ENCODE measurements at regions not wholly inside any gene's neighbourhood (a gene's known extent, or its start where the extent isn't known, plus 50 kb on each side); places are given as distances from the start of the nearest gene placed in this dataset.

GRCh38 chr5:133905424-133905823 lies 63.0 kb downstream of the C5orf15 start:
- DNase-seq (ENCODE audit: low spot score), result no peak
- H3K4me3 Mint-ChIP-seq (ENCODE audit: unreplicated experiment), result no peak overlapping the region
- no peak for TF ChIP-seq CTCF (IDR thresholded peaks at IDR 0.05; ENCODE audit: unreplicated experiment)
- H3K27me3 Mint-ChIP-seq (ENCODE audit: unreplicated experiment), result peaks cover 10% of the 10 kb centered on the region
- H3K36me3 Mint-ChIP-seq (ENCODE audit: low read depth, unreplicated experiment), result no peaks in the 10 kb centered on the region
- no peaks in the 10 kb centered on the region for H3K4me1 Mint-ChIP-seq (ENCODE audit: unreplicated experiment)
- H3K9me3 Mint-ChIP-seq (ENCODE audit: unreplicated experiment), result no peaks in the 10 kb centered on the region
- H3K27ac Mint-ChIP-seq (ENCODE audit: unreplicated experiment), result no peak overlapping the region

GRCh38 chr5:133904641-133905040 lies 63.8 kb downstream of the C5orf15 start:
- DNase-seq (ENCODE audit: low spot score), result no peak
- no peaks in the 10 kb centered on the region for H3K36me3 Mint-ChIP-seq (ENCODE audit: low read depth, unreplicated experiment)

GRCh38 chr5:133902511-133903118 lies 65.8 kb downstream of the C5orf15 start:
- TF ChIP-seq CTCF (IDR thresholded peaks at IDR 0.05; ENCODE audit: unreplicated experiment), result no peak
- Mint-ChIP-seq H3K27ac (ENCODE audit: unreplicated experiment) (no peak overlapping the region), H3K27me3 (ENCODE audit: unreplicated experiment) (peaks cover 7% of the 10 kb centered on the region), H3K4me3 (ENCODE audit: unreplicated experiment) (no peak overlapping the region), H3K36me3 (ENCODE audit: low read depth, unreplicated experiment) (no peaks in the 10 kb centered on the region), H3K9me3 (ENCODE audit: unreplicated experiment) (no peaks in the 10 kb centered on the region), H3K4me1 (ENCODE audit: unreplicated experiment) (no peaks in the 10 kb centered on the region)
- no peak for DNase-seq (ENCODE audit: low spot score)

More at GRCh38 chr5:133904641-133905040, 63.8 kb downstream of the C5orf15 start:
- Mint-ChIP-seq H3K9me3 (ENCODE audit: unreplicated experiment) (no peaks in the 10 kb centered on the region), H3K4me3 (ENCODE audit: unreplicated experiment) (no peak overlapping the region), H3K4me1 (ENCODE audit: unreplicated experiment) (no peaks in the 10 kb centered on the region), H3K27ac (ENCODE audit: unreplicated experiment) (no peak overlapping the region), H3K27me3 (ENCODE audit: unreplicated experiment) (peaks cover 8% of the 10 kb centered on the region)
- TF ChIP-seq CTCF (IDR thresholded peaks at IDR 0.05; ENCODE audit: unreplicated experiment), result no peak

GRCh38 chr5:133900534-133901270 lies 67.7 kb downstream of the C5orf15 start:
- no peak overlapping the region for H3K27ac Mint-ChIP-seq (ENCODE audit: unreplicated experiment)
- H3K4me1 Mint-ChIP-seq (ENCODE audit: unreplicated experiment), result no peaks in the 10 kb centered on the region

More at GRCh38 chr5:133900534-133901270, 67.7 kb downstream of the C5orf15 start:
- Mint-ChIP-seq H3K9me3 (ENCODE audit: unreplicated experiment) (no peaks in the 10 kb centered on the region), H3K27me3 (ENCODE audit: unreplicated experiment) (peaks cover 7% of the 10 kb centered on the region), H3K4me3 (ENCODE audit: unreplicated experiment) (no peak overlapping the region), H3K36me3 (ENCODE audit: low read depth, unreplicated experiment) (no peaks in the 10 kb centered on the region)
- no peak for TF ChIP-seq CTCF (IDR thresholded peaks at IDR 0.05; ENCODE audit: unreplicated experiment)
- no peak for DNase-seq (ENCODE audit: low spot score)
